GM19328 (cell line): ENCODE measurements at regions not wholly inside any gene's neighbourhood (a gene's known extent, or its start where the extent isn't known, plus 50 kb on each side); places are given as distances from the start of the nearest gene placed in this dataset.

ENCODE experiments used
- ATAC-seq: cut with Tn5 transposase; IDR thresholded peaks from one replicate; pipeline ENCODE4 v1.9.1; 2021; ENCODE audit warnings: mild to moderate bottlenecking, moderate library complexity; ENCODE audit not compliant: unreplicated experiment

DNA sequence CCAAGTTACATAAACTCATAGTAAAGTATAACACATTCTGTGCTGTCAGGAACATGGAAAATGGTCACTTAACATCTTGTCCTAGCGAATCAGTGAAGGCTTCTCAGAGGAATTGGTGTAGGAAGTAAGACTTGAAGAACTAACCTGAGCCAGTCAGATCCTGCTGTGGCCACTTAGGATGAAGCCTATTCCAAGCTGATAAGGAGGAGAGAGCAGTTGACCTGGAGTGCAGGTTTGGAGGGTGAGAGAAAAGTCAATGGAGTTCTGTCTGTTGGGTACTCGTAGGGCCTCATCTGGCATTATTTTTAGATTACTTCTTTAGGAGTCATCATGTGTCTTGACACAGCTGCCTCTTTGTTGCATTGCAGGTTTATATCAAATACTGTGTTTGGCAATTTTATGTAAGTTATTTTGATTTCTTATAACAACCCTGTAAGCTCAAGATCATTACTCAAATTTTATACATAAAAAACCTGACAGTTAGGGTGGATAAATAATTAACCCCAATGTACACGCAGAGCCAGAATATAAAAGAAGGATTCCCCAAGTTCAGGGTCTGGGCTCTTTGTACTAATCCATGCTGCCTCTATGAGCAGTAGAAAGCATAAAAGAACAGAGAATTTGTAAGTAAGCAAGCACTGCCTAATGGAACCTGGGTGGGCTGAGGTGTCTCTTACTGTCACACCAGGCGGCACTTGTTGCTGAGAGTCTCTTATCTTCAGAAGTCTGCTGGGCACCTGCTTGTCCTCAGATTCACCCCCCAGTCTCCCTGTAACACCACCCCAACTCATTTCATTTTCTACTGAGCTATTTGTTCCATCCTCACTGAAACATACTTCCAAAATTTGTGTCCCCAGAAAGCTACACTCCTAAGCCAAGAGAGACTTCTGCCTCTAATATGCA, 252.1 kb upstream of the NT5C1B start:
- ATAC-seq, result no peak

DNA sequence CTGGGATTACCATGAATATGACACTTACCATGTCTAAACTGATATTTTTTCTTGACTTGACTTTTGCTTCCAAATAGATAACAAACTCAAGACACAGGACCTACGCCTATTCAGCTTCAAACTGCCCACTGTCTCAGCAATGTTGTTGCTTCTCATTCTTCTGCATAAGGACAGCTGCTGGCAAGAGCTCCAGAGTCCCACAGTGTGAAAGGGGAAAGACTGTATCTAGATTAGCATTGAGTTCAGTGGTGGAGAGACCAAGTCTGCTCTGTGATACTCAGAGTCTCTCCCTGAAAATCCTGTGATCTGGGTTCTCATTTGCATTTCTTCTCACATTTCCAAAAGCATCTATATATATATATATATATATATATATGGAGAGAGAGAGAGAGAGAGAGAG, 247.9 kb upstream of the NT5C1B start:
- ATAC-seq, result no peak

DNA sequence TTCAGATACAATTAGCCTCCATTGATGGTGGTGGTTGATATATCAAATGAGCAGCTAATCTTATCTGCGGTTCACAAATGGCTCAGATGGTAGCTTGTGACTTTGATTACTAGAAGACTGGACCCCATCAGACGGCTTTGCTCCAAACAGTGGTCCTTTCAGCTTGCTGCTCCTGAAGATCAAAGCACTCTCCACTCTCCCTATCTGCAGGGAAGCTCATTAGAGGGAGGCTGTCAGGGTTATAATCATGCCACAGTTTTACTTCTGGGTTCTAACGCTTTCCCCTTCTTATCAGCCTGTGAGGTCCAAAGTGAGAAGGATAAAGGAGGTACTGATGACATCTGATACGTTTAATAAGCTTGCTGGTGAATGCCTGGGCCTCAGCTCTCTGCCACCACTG, 247.1 kb upstream of the NT5C1B start:
- ATAC-seq, result no peak

DNA sequence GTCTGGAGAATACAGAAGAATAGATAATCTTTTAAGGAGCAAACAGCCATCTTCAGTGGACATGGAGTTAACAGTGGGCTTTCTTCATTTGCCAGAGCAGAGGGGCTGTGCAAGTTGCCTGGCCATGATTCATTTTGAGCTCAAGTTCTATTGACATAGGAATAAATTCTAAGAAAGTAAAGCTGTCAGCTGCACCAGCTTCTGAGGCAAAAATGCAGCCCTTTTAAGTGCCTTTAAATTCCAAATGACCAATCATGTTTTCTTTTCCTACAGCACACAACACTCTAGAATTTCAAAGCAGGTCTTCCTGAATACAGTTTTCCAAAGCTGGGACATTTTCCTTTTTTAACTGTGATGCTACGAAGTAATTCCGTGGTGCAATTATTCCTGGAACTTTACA, 246.4 kb upstream of the NT5C1B start:
- ATAC-seq, result no peak

DNA sequence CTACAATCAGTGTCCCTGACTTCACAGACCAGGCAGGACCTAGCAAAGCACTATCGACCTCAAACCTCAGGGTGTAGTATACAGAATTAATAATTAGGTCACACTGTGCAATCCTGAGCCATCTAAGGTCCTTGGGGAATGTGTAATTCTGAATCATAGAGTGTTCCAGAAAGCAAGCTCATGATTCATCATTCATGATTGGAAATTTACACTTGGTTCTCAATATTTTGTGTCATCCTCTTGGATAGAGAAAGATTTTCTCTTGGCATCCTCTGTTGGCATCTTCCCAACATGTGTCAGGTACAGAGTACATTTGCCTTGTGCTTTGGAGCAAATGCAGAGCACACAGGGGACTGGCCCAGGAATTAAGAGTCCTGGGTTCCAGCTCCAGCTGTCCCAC, 245.0 kb upstream of the NT5C1B start:
- no peak for ATAC-seq

DNA sequence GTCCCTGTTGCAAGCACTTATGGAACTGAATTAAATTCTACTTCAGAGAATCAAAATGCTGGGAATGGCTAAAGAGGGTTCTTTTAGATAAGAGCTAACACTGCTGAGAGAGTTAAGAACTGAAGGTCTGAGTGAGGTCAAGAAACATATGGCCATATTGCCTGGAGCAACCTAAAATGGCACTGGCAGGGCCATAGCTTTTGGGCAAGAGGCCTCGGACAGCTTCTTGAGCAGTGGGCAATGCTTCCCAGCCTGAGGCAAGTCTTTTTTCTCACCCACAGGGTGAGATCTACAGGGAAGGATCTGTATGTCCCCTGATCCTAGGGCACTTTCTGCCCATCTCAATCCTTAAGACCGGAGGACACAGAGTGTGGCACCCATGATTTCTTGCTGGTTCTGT, 244.6 kb upstream of the NT5C1B start:
- ATAC-seq, result no peak

DNA sequence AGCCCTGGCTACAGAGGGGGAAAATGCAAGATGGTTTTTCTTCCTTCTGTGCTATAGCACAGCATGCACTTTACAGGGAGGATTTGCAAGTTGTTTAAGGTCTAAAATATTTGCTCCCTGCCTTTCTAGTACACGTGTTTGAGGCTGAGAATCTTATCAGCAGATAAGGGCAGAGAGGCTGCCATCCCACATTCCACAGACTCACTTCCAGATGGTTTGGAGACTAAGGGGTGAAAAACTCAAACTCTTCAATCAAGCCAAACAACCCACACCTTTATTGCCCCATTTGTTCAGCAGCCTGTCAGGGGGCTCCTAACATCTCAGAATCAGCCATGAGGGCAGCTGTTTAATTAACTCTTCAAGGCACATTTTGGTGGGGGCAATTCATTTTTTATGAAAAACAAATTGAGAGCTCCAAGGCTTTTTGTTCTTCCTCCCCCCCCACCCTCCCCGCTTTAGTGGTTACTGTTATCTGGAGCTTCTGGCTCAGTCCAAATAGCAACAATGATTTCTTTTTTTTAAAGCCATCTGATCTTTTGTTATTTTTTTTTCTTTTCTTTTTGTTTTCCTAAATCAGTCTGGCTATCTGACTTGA, 242.6 kb upstream of the NT5C1B start:
- ATAC-seq, result no peak

DNA sequence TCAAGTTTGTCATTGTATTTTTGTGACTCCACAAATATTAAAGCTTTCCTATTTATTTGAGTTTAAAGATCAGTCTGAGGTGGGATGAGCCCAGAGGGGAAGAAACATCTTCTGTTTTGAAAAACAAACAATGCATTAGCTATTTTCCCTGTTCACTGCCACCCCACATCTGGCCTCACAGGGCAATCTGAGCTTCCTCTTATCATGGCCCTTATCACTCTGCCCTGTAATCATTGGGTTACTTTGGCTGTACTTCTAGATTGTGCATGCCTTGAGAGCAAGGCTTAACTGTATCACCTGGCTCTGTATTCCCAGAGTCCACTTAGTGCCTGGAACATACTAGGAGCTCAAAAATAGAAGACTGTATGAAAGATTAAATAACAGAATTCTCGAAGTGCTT, 241.6 kb upstream of the NT5C1B start:
- no peak for ATAC-seq

DNA sequence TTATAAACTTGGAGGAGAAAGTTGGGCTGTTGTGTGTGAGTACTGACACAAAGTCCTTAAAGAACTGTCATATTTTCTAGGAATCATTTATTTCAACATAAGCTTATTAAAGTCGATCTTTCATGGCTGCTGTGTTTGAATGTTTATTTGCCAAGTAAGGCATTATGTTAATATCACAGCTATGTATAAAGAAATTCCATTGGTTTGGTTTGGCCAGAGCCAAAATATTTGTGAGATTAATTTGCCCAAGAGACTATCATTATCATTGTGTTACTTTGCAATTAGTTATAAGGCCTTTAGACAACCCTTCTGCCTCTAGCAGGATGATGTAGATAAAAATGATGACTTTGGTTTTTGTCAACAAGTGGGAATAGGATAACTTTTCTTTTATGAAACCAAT, 240.6 kb upstream of the NT5C1B start:
- ATAC-seq, result no peak

DNA sequence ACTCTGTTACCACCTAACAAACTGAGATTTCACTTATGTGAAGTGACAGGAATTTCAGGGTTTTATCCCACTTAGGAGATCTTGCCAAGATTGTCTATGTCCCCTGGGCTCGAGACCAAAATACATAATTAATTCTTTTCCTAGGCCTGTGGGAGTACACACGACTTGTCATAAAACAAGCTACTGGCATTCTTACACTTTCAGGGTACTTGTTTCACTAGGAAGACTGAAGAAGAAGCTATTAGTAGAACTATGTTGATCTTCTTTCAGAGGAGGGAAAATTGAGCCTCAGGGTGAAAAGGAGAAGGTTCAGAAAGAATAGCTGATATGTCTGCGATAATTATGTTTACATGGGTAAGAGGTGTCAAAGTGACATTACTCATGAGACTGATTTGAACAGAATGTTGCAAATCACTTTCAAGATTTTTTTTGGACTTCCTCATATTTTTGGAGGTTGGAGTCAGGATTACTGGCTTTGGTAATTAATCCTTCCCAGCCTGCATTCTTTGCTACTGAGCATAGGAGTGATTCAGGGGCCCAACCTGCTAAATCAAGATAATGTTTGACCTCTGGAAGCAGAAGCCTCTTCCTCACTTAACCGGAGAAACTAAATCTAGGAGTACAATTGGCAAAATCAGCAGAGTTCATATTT, 240.0 kb upstream of the NT5C1B start:
- no peak for ATAC-seq

DNA sequence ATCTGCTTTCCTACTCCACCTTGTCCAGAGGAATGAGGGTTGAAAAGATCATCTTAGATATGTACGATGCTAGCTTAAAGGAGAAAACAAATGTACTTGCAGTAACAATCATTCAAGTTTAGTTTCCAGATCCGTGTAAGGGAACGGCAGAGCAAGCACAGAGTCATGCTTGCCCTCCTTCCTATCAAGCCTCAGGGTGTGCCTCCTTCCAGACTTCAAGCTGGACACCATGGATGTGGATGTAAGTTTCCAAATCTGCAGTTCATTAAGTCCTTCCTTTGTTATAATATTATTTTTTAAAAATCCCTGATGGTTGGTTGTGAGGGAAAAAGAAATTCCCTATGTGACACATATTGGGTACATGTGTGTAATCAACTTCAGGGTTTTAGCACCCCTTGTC, 238.9 kb upstream of the NT5C1B start:
- no peak for ATAC-seq

DNA sequence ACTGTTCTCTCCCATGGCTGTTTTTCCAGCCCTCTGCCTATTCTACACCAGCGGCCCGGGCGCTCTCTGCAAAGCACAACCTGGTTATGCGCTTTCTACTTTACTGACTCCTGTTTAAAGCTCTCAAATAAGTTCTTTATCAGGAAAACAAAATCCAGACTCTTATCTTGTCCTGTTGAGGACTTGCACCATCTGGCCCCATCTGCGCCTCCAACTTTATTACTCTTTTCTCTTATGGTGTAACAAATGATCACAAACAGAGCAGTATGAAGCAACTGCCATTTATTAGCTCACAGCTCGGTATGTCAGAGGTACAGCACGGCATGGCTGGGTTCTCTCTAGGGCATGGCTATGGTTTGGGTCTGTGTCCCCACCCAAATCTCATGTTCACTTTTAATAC, 236.5 kb upstream of the NT5C1B start:
- no peak for ATAC-seq

DNA sequence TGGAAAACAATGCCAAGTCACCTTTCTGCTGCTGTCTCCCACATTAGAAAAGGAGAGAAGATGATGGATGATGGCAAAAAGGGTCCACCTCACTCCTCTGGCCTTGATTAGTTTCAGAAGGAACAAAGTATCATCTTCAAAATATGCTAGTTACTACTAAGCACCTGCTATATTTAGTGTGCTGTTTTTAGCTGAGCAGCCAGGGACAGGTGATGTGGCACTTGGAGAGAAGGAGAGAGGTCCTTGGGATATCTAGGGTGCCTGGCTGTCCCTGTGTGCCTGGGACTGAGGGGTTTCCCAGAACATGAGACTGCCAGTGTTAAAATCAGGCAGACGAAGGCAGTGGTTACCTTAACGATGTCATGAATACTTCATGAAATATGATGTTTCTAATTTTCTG, 235.5 kb upstream of the NT5C1B start:
- no peak for ATAC-seq

DNA sequence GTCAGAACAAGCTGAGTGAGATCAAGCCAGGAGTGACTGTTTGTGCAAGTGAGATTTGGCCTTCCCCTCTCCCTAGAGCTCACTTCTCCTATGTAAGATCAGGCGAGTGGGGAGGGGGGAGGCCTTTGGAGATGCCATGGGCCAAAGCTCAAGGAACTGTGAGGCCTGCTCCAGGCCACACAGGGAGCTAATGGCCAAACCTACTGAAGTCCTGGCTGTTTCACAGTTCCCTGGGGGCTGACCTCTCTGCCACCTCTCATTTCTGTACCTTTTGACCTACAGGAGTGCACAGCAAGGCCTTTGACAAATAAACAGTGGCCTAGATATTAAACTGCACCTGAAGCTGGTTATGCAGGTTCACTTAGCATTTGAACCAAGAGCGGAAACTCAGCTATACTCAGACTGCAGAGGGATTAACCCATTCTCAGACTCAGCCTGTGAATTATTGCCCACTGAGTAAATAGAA, 235.0 kb upstream of the NT5C1B start:
- no peak for ATAC-seq

DNA sequence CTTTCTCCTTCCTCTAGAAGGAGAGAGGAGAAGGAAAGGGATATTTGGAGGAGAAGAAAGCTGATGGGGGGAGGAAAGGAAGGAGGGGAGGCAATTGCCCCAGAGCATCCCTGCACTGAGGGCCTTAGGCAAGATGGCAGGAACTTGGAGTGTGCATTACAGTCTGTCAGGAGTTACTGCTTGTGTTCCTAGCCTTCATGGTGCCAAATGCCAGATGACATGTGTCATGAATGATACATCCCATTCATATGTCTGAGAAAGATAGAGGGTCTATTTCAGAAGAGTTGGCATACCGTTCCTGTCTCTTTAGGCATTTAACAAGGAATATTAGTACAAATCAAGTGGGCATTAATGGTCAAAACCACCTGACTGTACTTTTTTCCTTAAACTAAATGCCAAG, 232.1 kb upstream of the NT5C1B start:
- ATAC-seq, result no peak

DNA sequence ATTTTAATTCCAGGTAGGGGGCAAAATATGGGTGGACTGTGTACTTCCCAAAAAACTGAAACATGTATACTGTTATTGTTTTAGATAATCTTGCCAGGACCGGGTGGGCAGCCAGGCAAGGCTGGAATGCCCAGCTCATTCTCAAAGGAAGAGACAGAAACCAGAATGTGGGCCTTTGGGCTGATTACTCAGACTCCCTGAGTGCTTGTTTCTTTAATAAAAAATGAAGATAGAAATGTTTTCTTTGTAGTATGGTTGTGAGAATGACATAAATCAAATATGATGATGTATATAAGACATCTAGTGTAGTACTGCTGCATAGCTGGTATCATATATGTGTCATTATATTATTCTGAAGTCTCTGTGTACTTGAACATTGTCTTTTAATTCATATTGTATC, 231.6 kb upstream of the NT5C1B start:
- ATAC-seq, result no peak

DNA sequence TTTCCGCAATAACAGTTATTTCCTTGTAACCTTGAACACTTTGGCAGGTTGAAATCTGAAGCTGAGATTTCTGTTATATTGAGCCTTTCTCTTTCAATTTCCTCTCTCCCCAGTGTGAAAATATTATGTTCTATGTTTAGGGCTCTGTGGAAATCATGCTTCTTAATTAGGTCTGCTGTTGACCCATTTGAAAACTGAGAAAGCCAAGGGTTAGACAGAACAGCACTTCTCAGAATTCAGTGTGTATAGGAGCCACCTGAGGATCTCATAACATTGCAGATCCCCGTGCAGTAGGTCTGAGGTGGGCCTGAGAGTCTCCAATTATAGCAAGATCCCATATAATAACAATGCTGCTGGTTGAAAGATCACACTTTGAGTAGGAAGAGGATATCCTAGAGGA, 230.2 kb upstream of the NT5C1B start:
- no peak for ATAC-seq

DNA sequence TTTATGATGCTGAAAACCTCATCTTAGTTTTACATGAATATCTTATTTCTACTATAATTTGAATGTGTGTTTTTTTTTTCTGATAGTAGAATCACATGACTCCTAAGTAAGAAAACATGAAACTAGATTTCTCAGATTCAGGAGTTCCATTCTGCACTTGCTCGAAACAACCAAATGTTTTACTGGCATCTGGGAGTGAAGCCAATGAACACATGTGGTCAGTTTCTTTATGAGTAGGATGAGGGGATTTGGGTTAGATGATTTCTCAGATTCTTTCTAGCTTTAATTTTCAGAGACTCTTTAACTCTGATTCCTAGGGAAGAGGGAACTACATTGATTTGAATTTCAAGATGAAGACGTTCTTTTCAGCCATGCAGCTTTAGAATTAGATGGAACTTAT, 225.0 kb upstream of the NT5C1B start:
- no peak for ATAC-seq

DNA sequence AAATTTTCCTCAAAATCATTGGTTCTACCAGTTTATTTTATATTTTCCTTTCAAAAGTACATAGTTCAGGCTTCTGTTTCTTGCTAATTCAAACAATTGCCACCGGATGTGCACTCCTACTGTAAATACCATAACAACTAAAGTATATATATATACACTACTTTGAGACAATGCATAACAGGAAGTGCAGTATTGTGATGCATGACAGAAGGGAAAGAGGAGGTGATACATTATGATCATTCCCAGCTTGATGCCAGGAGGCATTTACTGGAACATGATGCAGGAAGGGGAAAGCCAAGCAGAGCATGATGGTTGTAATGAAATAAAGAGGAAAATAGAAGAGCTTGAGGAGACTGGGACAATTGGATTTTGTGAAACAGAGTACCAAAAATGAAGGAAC, 215.2 kb upstream of the NT5C1B start:
- ATAC-seq, result no peak

DNA sequence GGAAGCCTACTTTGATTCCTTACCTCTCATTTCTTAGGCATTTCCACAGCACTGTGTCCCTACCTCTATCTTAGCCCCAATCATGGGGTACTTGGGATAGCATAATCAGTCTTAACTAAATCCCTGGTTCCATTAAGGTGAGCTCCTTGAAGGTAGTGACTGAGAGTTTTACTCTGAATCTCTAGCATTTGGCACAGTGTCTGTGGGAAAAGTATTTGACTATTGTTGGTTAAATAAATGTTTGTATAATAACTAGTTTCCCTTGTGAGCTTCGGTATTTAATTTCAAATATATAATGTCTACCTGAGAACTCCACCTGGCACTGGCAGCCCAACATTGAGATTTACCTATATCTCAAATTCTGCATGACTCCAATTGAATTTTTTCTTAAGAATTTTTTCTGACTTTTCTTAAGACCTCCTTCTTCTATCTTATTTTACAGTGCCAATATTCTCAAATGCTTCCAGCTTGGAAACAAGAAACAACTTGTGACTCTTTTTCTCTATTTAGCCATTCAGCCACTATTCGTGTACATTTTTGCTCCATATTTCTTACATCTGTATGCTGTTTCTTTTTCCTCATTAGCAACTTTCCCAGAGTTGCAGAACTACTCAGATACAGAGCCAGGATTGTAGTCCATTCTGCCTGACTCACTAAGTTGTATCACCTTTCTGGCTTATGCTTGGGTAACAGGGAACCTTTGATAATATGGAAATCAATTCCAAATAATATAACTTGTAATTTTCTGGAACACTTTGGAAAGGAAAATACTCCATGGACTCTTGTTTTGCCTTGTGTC, 214.0 kb upstream of the NT5C1B start:
- no peak for ATAC-seq

DNA sequence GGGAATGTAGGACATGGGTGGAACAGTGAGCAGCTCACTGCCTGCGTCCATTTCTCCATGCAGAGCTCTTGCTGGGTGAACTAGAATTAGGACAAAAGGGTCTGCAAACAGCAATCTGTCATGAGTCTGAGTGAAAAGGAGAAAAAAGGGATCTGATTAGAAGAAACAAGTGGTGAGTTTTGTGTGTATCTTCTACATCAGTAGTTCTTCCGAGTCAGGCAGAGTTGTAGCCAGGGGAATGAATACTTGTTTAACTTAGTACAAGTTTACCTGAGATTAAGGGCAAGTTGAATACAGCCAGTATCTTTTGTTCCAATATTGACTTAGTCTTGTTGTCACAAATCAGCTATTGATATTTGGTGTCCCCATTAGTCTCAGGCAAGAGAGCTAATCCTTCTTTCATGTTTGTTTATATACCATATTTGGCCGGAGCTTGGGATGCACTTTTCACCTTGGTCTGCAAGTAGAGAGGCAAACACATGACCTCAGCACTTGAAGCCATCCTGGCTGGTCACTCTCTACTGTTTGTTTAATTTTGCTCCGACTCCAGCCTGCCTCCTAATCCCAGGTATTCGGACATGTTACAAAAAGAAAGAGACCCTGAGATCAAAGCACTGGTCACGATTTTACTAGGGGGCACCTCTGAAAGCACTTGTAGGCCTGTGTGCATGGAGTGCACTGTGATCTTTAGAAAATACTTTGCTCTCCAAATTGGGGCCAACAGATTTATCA, 211.0 kb upstream of the NT5C1B start:
- no peak for ATAC-seq
